ENCODE measurements at regions not wholly inside any gene's neighbourhood (a gene's known extent, or its start where the extent isn't known, plus 50 kb on each side); places are given as distances from the start of the nearest gene placed in this dataset.
A peak's percentile ranks its signal among the peaks of the same experiment; 100 is the strongest.
"Not testable (repeated sequence)": the region's sequence is repeated elsewhere in the genome, so short reads cannot be mapped to it uniquely, and the experiment has no call there.

DNA sequence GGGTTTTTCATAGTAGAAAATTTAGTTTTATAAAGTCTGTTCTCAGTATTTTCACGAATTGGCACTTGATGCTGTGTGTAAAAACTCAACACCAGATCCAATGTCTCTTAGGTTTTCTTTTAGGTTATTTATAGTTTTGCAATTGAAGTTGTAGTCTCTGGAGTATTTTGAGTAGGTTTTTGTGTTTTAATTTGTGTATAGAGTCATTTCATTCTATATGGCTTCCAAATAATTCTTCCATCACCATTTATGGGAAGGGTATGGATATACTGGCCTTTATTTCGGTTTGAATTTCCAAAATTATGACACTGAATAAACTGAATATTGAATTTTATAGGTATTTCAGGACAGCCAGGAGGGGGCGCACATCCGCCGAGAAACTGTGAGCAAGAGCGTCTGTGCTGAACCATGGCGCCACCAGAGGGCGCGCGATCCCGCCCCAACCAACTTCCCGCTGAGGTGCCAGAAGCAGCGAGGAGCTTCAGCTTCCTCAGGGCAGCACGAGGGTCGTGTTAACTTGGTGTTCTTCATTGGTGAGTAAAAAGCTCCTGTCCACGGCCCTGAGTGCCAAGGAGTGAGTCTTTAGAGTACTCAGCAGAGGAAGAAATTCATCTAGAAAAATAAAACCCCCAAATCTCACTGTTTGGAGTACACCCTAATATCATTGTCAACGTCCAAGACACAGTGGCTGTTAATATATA lies 207.5 kb downstream of the LMLN start:
- not testable (repeated sequence) for H3K4me1 ChIP-seq (replicated peaks; ENCODE audit: insufficient read depth)

DNA sequence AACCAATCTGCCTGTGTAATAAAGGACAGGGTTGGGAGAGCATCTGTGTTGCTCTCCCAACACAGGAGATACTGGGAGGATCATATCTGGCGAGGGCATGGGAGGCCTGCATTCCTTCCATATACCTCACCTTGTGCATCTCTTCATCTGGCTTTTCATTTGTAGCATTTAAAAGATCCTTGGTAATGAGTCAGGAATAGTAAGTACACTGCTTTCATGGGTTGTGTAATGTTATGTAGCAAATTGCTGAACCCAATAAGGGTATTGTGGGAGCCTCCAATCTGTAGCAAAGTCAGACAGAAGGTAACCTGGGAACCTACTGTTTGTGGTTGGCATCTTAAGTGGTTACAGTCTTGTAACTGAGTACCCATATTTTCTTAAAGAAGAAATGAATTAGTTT lies 210.8 kb downstream of the LMLN start:
- H3K4me2 ChIP-seq; H4K20me1 ChIP-seq (ENCODE audit: insufficient read depth); H3K36me3 ChIP-seq (ENCODE audit: low read depth); CTCF ChIA-PET; H3K27me3 ChIP-seq (ENCODE audit: insufficient read depth, low read depth); H3K4me1 ChIP-seq (replicated peaks; ENCODE audit: insufficient read depth); H3K27ac ChIP-seq; H3F3A ChIP-seq (ENCODE audit: insufficient read depth, low read depth); POLR2A ChIA-PET (ENCODE audit: unreplicated experiment); DNase-seq; H3K79me2 ChIP-seq (ENCODE audit: low read depth); H3K9me3 ChIP-seq (ENCODE audit: insufficient read depth, low read depth); H3K4me3 ChIP-seq; H3K9me2 ChIP-seq (ENCODE audit: insufficient read depth); BruUV-seq (replicated peaks); H2AFZ ChIP-seq; intact Hi-C loops (cut with micrococcal nuclease; ENCODE audit: unreplicated experiment): not testable (repeated sequence)

More for the DNA sequence above, 207.5 kb downstream of the LMLN start:
- H3F3A ChIP-seq (ENCODE audit: insufficient read depth, low read depth); POLR2A ChIA-PET (ENCODE audit: unreplicated experiment); H3K4me2 ChIP-seq; CTCF ChIA-PET; H3K27ac ChIP-seq; H4K20me1 ChIP-seq (ENCODE audit: insufficient read depth); H3K27me3 ChIP-seq (ENCODE audit: insufficient read depth, low read depth); H3K9me3 ChIP-seq (ENCODE audit: insufficient read depth, low read depth); H2AFZ ChIP-seq; H3K79me2 ChIP-seq (ENCODE audit: low read depth); H3K36me3 ChIP-seq (ENCODE audit: low read depth); intact Hi-C loops (cut with micrococcal nuclease; ENCODE audit: unreplicated experiment); H3K4me3 ChIP-seq; BruUV-seq (replicated peaks); H3K9me2 ChIP-seq (ENCODE audit: insufficient read depth): not testable (repeated sequence)
- peak in 1 of 2 experiments; percentile 75 for DNase-seq
- TF ChIP-seq, protein P1, sequence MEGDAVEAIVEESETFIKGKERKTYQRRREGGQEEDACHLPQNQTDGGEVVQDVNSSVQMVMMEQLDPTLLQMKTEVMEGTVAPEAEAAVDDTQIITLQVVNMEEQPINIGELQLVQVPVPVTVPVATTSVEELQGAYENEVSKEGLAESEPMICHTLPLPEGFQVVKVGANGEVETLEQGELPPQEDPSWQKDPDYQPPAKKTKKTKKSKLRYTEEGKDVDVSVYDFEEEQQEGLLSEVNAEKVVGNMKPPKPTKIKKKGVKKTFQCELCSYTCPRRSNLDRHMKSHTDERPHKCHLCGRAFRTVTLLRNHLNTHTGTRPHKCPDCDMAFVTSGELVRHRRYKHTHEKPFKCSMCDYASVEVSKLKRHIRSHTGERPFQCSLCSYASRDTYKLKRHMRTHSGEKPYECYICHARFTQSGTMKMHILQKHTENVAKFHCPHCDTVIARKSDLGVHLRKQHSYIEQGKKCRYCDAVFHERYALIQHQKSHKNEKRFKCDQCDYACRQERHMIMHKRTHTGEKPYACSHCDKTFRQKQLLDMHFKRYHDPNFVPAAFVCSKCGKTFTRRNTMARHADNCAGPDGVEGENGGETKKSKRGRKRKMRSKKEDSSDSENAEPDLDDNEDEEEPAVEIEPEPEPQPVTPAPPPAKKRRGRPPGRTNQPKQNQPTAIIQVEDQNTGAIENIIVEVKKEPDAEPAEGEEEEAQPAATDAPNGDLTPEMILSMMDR (conservative IDR thresholded peaks at IDR 0.05): peak; percentile 90

DNA sequence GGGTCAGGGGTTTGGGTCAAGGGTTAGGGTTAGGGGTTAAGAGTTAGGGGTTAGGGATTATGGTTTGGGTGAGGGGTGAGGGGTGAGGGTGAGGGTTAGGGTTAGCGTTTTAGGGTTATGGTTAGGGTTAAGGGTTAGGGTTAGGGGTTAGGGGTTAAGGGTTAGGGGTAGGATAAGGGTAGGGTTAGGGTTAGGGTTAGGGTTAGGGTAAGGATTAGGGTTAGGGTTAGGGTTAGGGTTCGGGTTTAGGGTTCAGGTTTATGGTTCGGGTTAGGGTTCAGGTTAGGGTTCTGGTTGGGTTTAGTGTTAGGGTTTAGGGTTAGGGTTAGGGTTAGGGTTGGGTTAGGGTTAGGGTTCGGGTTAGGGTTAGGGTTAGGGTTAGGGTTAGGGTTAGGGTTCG lies 213.1 kb downstream of the LMLN start:
- H3K9me2 ChIP-seq (ENCODE audit: insufficient read depth); H3F3A ChIP-seq (ENCODE audit: insufficient read depth, low read depth); POLR2A ChIA-PET (ENCODE audit: unreplicated experiment); CTCF ChIA-PET; H3K27ac ChIP-seq; H3K4me3 ChIP-seq; H3K4me1 ChIP-seq (replicated peaks; ENCODE audit: insufficient read depth); H4K20me1 ChIP-seq (ENCODE audit: insufficient read depth); H3K9me3 ChIP-seq (ENCODE audit: insufficient read depth, low read depth); intact Hi-C loops (cut with micrococcal nuclease; ENCODE audit: unreplicated experiment); H3K36me3 ChIP-seq (ENCODE audit: low read depth); BruUV-seq (replicated peaks); H3K79me2 ChIP-seq (ENCODE audit: low read depth); H3K4me2 ChIP-seq; H2AFZ ChIP-seq; H3K27me3 ChIP-seq (ENCODE audit: insufficient read depth, low read depth); DNase-seq: not testable (repeated sequence)

DNA sequence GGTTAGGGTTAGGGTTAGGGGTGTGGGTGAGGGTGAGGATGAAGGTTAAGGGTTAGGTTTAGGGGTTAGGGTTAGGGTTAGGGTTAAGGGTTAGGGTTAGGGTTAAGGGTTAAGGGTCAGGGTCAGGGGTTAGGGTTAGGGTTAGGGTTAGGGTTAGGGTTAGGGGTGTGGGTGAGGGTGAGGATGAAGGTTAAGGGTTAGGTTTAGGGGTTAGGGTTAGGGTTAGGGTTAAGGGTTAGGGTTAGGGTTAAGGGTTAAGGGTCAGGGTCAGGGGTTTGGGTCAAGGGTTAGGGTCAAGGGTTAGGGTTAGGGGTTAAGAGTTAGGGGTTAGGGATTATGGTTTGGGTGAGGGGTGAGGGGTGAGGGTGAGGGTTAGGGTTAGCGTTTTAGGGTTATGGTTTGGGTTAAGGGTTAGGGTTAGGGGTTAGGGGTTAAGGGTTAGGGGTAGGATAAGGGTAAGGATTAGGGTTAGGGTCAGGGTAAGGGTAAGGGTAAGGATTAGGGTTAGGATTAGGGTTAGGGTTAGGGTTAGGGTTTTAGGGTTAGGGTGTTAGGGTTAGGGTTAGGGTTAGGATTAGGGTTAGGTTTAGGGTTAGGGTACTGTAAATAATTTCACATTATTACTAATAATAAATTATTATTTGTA lies 214.0 kb downstream of the LMLN start:
- POLR2A ChIA-PET (ENCODE audit: unreplicated experiment); H3K9me2 ChIP-seq (ENCODE audit: insufficient read depth); H3K79me2 ChIP-seq (ENCODE audit: low read depth); H3K27ac ChIP-seq; H3K27me3 ChIP-seq (ENCODE audit: insufficient read depth, low read depth); H3K4me2 ChIP-seq; CTCF ChIA-PET; BruUV-seq (replicated peaks); H3K9me3 ChIP-seq (ENCODE audit: insufficient read depth, low read depth); H3F3A ChIP-seq (ENCODE audit: insufficient read depth, low read depth); H3K36me3 ChIP-seq (ENCODE audit: low read depth); intact Hi-C loops (cut with micrococcal nuclease; ENCODE audit: unreplicated experiment); H3K4me3 ChIP-seq; DNase-seq; H3K4me1 ChIP-seq (replicated peaks; ENCODE audit: insufficient read depth); H4K20me1 ChIP-seq (ENCODE audit: insufficient read depth); H2AFZ ChIP-seq: not testable (repeated sequence)

Measured in PC-9 (cell line).